ENCODE measurements at regions not wholly inside any gene's neighbourhood (a gene's known extent, or its start where the extent isn't known, plus 50 kb on each side); places are given as distances from the start of the nearest gene placed in this dataset.

- no peak overlapping the region for H3K27ac Mint-ChIP-seq (ENCODE audit: unreplicated experiment)
- peaks cover 33% of the 10 kb centered on the region for H3K27me3 Mint-ChIP-seq (ENCODE audit: unreplicated experiment)
- TF ChIP-seq CTCF (IDR thresholded peaks at IDR 0.05): peak; percentile 61
- DNase-seq (ENCODE audit: extremely low spot score, unreplicated experiment): no peak
- no peak overlapping the region for H3K4me3 Mint-ChIP-seq (ENCODE audit: unreplicated experiment)
- H3K4me1 Mint-ChIP-seq (ENCODE audit: unreplicated experiment): no peaks in the 10 kb centered on the region
- no peaks in the 10 kb centered on the region for H3K9me3 Mint-ChIP-seq (ENCODE audit: unreplicated experiment)
- no peaks in the 10 kb centered on the region for H3K36me3 Mint-ChIP-seq (ENCODE audit: unreplicated experiment)
Observed at GRCh38 chr2:40760071-40760666, 308.3 kb upstream of the SLC8A1 start.

- H3K4me1 Mint-ChIP-seq (ENCODE audit: unreplicated experiment): no peaks in the 10 kb centered on the region
- no peaks in the 10 kb centered on the region for H3K9me3 Mint-ChIP-seq (ENCODE audit: unreplicated experiment)
- H3K27me3 Mint-ChIP-seq (ENCODE audit: unreplicated experiment): peaks cover 10% of the 10 kb centered on the region
- DNase-seq (ENCODE audit: extremely low spot score, unreplicated experiment): no peak
- no peak for TF ChIP-seq CTCF (IDR thresholded peaks at IDR 0.05)
- no peak overlapping the region for H3K27ac Mint-ChIP-seq (ENCODE audit: unreplicated experiment)
- no peak overlapping the region for H3K4me3 Mint-ChIP-seq (ENCODE audit: unreplicated experiment)
- no peaks in the 10 kb centered on the region for H3K36me3 Mint-ChIP-seq (ENCODE audit: unreplicated experiment)
Observed at GRCh38 chr2:40773291-40773690, 321.4 kb upstream of the SLC8A1 start.

GRCh38 chr2:40783704-40784103 is 331.8 kb upstream of the SLC8A1 start:
- Mint-ChIP-seq H3K4me1 (ENCODE audit: unreplicated experiment) (no peaks in the 10 kb centered on the region), H3K36me3 (ENCODE audit: unreplicated experiment) (no peaks in the 10 kb centered on the region), H3K27me3 (ENCODE audit: unreplicated experiment) (peaks cover 19% of the 10 kb centered on the region), H3K27ac (ENCODE audit: unreplicated experiment) (no peak overlapping the region), H3K4me3 (ENCODE audit: unreplicated experiment) (no peak overlapping the region), H3K9me3 (ENCODE audit: unreplicated experiment) (no peaks in the 10 kb centered on the region)
- DNase-seq (ENCODE audit: extremely low spot score, unreplicated experiment): no peak
- TF ChIP-seq CTCF (IDR thresholded peaks at IDR 0.05): no peak

GRCh38 chr2:40786636-40787035 is 334.7 kb upstream of the SLC8A1 start:
- H3K4me3 Mint-ChIP-seq (ENCODE audit: unreplicated experiment): no peak overlapping the region
- no peak for DNase-seq (ENCODE audit: extremely low spot score, unreplicated experiment)
- H3K4me1 Mint-ChIP-seq (ENCODE audit: unreplicated experiment): no peaks in the 10 kb centered on the region
- no peak for TF ChIP-seq CTCF (IDR thresholded peaks at IDR 0.05)
- no peak overlapping the region for H3K27ac Mint-ChIP-seq (ENCODE audit: unreplicated experiment)
- peaks cover 19% of the 10 kb centered on the region for H3K27me3 Mint-ChIP-seq (ENCODE audit: unreplicated experiment)
- H3K36me3 Mint-ChIP-seq (ENCODE audit: unreplicated experiment): no peaks in the 10 kb centered on the region
- H3K9me3 Mint-ChIP-seq (ENCODE audit: unreplicated experiment): no peaks in the 10 kb centered on the region

GRCh38 chr2:40797120-40797519 is 345.2 kb upstream of the SLC8A1 start:
- no peak overlapping the region for H3K27ac Mint-ChIP-seq (ENCODE audit: unreplicated experiment)
- no peak overlapping the region for H3K4me3 Mint-ChIP-seq (ENCODE audit: unreplicated experiment)
- DNase-seq (ENCODE audit: extremely low spot score, unreplicated experiment): no peak
- TF ChIP-seq CTCF (IDR thresholded peaks at IDR 0.05): no peak
- no peaks in the 10 kb centered on the region for H3K4me1 Mint-ChIP-seq (ENCODE audit: unreplicated experiment)
- no peaks in the 10 kb centered on the region for H3K36me3 Mint-ChIP-seq (ENCODE audit: unreplicated experiment)
- peaks cover 14% of the 10 kb centered on the region for H3K27me3 Mint-ChIP-seq (ENCODE audit: unreplicated experiment)
- peaks cover 5% of the 10 kb centered on the region for H3K9me3 Mint-ChIP-seq (ENCODE audit: unreplicated experiment)
